OCI-LY1 (cell line): ENCODE measurements at regions not wholly inside any gene's neighbourhood (a gene's known extent, or its start where the extent isn't known, plus 50 kb on each side); places are given as distances from the start of the nearest gene placed in this dataset.

ENCODE experiments used
- H2AFZ ChIP-seq: fragments of 200-600 bp; sonication (generic), shearing (Covaris generic); 2 replicates; pipeline ENCODE4 v1.6.0; 2014; ENCODE audit warnings: antibody characterized with exemption, mild to moderate bottlenecking, low read length
- H3F3A ChIP-seq: fragments of 200-600 bp; sonication (generic), shearing (Covaris generic); 2 replicates; pipeline ENCODE4 v1.6.0; 2014; ENCODE audit warnings: mild to moderate bottlenecking, antibody characterized with exemption, low read length, moderate library complexity; ENCODE audit not compliant: insufficient read depth
- H3K27ac ChIP-seq: fragments of 200-600 bp; sonication (generic); 2 replicates; pipeline ENCODE4 v1.5.1; 2014; ENCODE audit warnings: low read length, mixed run types, mild to moderate bottlenecking, low read depth; ENCODE audit not compliant: poor library complexity, severe bottlenecking
- H3K27me3 ChIP-seq: fragments of 200-600 bp; sonication (generic); 2 replicates; pipeline ENCODE4 v1.6.0; 2014; ENCODE audit warnings: antibody characterized with exemption, mild to moderate bottlenecking, low read length, moderate library complexity; ENCODE audit not compliant: insufficient read depth
- H3K36me3 ChIP-seq: fragments of 200-600 bp; sonication (generic); 2 replicates; pipeline ENCODE4 v1.6.1; 2014; ENCODE audit warnings: mild to moderate bottlenecking, antibody characterized with exemption, low read length, moderate library complexity, mixed read lengths; ENCODE audit not compliant: insufficient read depth
- H3K4me1 ChIP-seq: fragments of 200-600 bp; sonication (generic); 2 replicates; pipeline ENCODE4 v1.5.1; 2014; ENCODE audit warnings: mild to moderate bottlenecking, low read length, moderate library complexity; ENCODE audit not compliant: insufficient read depth, severe bottlenecking
- H3K4me2 ChIP-seq: fragments of 200-600 bp; sonication (generic), shearing (Covaris generic); 2 replicates; pipeline ENCODE4 v1.6.1; 2014; ENCODE audit warnings: low read length
- H3K4me3 ChIP-seq: fragments of 200-600 bp; sonication (generic); 2 replicates; pipeline ENCODE4 v1.5.1; 2014; ENCODE audit warnings: low read length, low read depth, mild to moderate bottlenecking, mixed read lengths; ENCODE audit not compliant: poor library complexity, severe bottlenecking
- H3K79me2 ChIP-seq: fragments of 200-600 bp; shearing (Covaris generic); 2 replicates; pipeline ENCODE4 v1.6.1; 2016; ENCODE audit warnings: mixed run types, low read length, mixed read lengths; ENCODE audit not compliant: insufficient read depth
- H3K9ac ChIP-seq: fragments of 200-600 bp; sonication (generic), shearing (Covaris generic); 2 replicates; pipeline ENCODE4 v1.6.1; 2014; ENCODE audit warnings: mild to moderate bottlenecking, low read length, mixed read lengths
- H3K9me2 ChIP-seq: fragments of 200-600 bp; sonication (generic), shearing (Covaris generic); 2 replicates; pipeline ENCODE4 v1.6.1; 2014; ENCODE audit warnings: low read depth, mild to moderate bottlenecking, low read length, mixed read lengths
- H3K9me3 ChIP-seq: fragments of 200-600 bp; shearing (Covaris generic); 2 replicates; pipeline ENCODE4 v1.6.1; 2014; ENCODE audit warnings: low read length, mixed read lengths
- H4K20me1 ChIP-seq: fragments of 200-600 bp; sonication (generic), shearing (Covaris generic); 2 replicates; pipeline ENCODE4 v1.6.0; 2016; ENCODE audit warnings: mild to moderate bottlenecking, low read length; ENCODE audit not compliant: insufficient read depth
- CTCF ChIP-seq: fragments of 200-600 bp; sonication (generic), shearing (Covaris generic); IDR thresholded peaks from 2 replicates; pipeline ENCODE4 v1.5.1; 2017; ENCODE audit warnings: mild to moderate bottlenecking, antibody characterized with exemption, low read length, moderate library complexity, mixed read lengths
- EZH2 ChIP-seq: fragments of 200-600 bp; sonication (generic), shearing (Covaris generic); IDR thresholded peaks from 2 replicates; pipeline ENCODE4 v1.8.0; 2017; ENCODE audit warnings: borderline replicate concordance, mixed run types, mild to moderate bottlenecking, antibody characterized with exemption, low read length, moderate library complexity, mixed read lengths

GRCh38 chr17:12261354-12261753 is 240.7 kb downstream of the MAP2K4 start:
- no peak overlapping the region for H3K9ac ChIP-seq
- no peaks in the 10 kb centered on the region; the same call in 1 of the 2 replicates for H3K9me3 ChIP-seq
- no peak overlapping the region for H3K4me3 ChIP-seq
- H3K79me2 ChIP-seq, result no peaks in the 10 kb centered on the region
- no peaks in the 10 kb centered on the region for H3K4me1 ChIP-seq
- TF ChIP-seq EZH2, result no peak
- no peak for TF ChIP-seq CTCF
- H3F3A ChIP-seq, result no peaks in the 10 kb centered on the region
- no peaks in the 10 kb centered on the region for H3K36me3 ChIP-seq
- H3K27me3 ChIP-seq, result no peaks in the 10 kb centered on the region
- H3K27ac ChIP-seq, result no peak overlapping the region
- H3K4me2 ChIP-seq, result no peak overlapping the region
- no peaks in the 10 kb centered on the region for H3K9me2 ChIP-seq
- H4K20me1 ChIP-seq, result no peaks in the 10 kb centered on the region
- no peak overlapping the region for H2AFZ ChIP-seq

- Histone ChIP-seq H3K4me3 (no peak overlapping the region), H3K36me3 (no peaks in the 10 kb centered on the region), H3K4me2 (no peak overlapping the region), H3K27me3 (no peaks in the 10 kb centered on the region), H4K20me1 (no peaks in the 10 kb centered on the region), H3K9me2 (no peaks in the 10 kb centered on the region), H3F3A (no peaks in the 10 kb centered on the region), H3K9ac (no peak overlapping the region), H2AFZ (no peak overlapping the region), H3K4me1 (no peaks in the 10 kb centered on the region), H3K9me3 (no peaks in the 10 kb centered on the region), H3K79me2 (no peaks in the 10 kb centered on the region), H3K27ac (no peak overlapping the region)
- TF ChIP-seq EZH2 (no peak), CTCF (no peak)
These were observed 249.1 kb downstream of the MAP2K4 start for GRCh38 chr17:12269751-12270150.

GRCh38 chr17:12277827-12278226 is 257.1 kb downstream of the MAP2K4 start:
- H2AFZ ChIP-seq, result no peak overlapping the region
- H3K4me3 ChIP-seq, result no peak overlapping the region
- no peaks in the 10 kb centered on the region for H3K79me2 ChIP-seq
- H3K27me3 ChIP-seq, result no peaks in the 10 kb centered on the region; the same call in 1 of the 2 replicates
- H3K27ac ChIP-seq, result no peak overlapping the region
- no peaks in the 10 kb centered on the region for H3K9me3 ChIP-seq
- H4K20me1 ChIP-seq, result no peaks in the 10 kb centered on the region
- H3K9me2 ChIP-seq, result no peaks in the 10 kb centered on the region
- H3K36me3 ChIP-seq, result no peaks in the 10 kb centered on the region
- no peak overlapping the region for H3K9ac ChIP-seq
- no peak overlapping the region for H3K4me2 ChIP-seq
- no peaks in the 10 kb centered on the region for H3K4me1 ChIP-seq
- no peaks in the 10 kb centered on the region for H3F3A ChIP-seq
- no peak for TF ChIP-seq CTCF
- TF ChIP-seq EZH2, result no peak
